GM21737 (cell line): ENCODE measurements at regions not wholly inside any gene's neighbourhood (a gene's known extent, or its start where the extent isn't known, plus 50 kb on each side); places are given as distances from the start of the nearest gene placed in this dataset.

Experiments used
- ATAC-seq: cut with Tn5 transposase; IDR thresholded peaks from one replicate; pipeline ENCODE4 v1.9.1; 2021; ENCODE audit warnings: mild to moderate bottlenecking, moderate library complexity; ENCODE audit not compliant: unreplicated experiment

DNA sequence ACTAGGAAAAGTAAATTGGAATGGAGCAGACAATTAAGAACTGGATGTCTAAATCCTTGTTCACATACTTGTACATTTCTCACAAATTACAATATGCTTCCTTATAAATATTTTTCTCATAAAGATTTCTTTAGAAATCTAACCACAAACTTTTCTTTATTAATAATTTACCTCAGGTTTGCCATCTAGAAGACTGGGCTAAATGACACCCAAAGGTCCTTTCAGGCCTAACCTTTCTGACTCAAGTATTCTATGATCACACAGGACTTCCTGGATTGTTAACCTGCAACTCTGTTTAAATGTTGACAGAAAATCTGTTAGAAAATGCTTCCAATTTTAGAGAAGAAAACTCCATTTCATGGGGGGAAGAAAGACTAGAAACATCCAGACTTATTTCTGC, 330.5 kb upstream of the MAP3K7 start:
- no peak for ATAC-seq

DNA sequence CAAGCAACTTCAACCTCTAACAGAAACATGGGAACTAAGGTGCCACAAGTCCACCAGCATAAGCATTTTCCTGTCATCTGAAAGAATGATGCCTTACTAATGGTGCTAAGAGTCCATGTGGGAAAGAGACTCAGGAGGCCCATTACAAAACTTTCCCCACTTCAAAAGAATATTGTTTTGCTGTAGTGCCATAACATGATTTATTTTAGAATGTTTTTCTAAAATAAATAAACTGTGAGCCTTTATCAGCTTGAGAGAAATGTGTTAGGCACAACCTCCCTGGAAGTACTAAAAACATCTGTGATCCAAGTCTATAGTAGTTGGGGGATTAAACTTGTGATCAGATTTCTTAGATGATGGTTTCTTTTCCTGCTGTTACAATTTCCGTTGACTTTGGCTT, 330.1 kb upstream of the MAP3K7 start:
- ATAC-seq: no peak

DNA sequence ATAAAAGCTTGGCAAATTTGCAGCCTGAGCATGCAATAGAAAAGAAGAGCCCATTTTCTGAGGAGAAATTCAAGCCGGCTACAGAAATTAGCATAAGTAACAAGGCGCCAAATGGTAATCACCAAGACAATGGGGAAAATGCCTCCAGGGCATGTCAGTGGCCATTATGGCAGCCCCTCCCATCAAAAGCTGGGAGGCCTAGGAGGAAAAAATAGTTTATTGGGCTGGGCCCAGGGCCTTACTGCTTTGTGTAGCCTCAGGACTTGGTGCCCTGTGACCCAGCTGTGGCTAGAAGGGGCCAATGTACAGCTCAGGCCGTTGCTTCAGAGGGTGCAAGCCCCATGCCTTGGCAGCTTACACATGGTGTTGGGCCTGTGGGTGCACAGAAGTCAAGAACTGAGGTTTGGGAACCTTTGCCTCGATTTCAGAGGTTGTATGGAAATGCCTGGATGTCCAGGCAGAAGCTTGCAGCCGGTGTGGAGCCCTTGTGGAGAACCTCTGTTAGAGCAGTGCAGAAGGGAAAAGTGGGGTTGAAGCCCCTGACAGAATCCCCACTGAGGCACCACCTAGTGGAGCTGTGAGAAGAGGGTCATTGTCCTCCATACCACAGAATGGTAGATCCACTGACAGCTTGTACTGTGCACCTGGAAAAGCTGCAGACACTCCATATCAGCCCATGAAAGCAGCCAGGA, 328.5 kb upstream of the MAP3K7 start:
- ATAC-seq: no peak

DNA sequence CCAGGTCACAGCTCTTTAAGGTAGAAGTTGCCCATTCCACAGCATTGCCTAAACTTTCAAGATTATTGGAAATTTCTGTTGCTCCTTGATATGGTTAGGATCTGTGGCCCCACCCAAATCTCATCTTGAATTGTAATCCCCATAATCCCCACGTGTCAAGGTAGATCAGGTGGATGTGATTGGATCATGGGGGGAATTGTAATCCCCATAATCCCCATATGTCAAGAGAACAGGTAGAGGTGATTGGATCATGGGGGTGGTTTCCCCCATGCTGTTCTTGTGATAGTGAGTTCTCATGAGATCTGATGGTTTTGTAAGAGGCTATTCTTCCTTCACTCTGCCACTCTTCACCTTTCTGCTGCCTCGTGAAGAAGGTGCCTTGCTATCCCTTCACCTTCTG, 327.4 kb upstream of the MAP3K7 start:
- ATAC-seq: no peak

DNA sequence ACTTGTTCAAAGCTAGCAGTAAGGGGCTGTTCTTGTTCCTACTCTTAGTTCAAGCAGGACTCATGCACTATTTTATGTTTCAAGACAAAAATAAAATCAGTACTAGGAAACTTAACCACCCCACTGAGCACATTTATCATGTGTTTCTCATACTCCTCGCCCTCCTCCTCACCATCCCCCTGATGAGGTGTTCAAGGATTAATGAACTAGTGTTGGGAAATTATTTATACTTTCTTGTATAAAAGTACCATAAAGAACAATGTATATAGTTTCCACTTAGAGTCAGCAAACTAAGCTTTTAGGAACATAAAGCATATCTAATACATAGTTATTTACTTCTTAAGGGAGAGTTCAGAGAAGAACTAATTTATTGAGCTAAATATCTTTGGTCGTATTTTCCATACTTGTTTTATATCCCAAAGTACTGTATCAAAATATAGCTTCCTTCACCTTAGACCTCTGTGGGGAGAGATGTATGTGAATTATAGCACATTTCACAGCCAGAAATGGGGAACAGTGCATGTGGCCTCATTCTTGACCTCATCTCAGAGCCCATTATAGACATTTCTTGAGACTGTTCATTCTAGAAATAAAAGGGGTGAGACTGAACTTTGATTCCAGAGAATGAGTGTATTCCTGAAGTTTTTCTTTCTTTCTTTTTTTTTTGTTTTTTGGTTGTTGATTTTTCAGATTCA, 326.5 kb upstream of the MAP3K7 start:
- no peak for ATAC-seq

DNA sequence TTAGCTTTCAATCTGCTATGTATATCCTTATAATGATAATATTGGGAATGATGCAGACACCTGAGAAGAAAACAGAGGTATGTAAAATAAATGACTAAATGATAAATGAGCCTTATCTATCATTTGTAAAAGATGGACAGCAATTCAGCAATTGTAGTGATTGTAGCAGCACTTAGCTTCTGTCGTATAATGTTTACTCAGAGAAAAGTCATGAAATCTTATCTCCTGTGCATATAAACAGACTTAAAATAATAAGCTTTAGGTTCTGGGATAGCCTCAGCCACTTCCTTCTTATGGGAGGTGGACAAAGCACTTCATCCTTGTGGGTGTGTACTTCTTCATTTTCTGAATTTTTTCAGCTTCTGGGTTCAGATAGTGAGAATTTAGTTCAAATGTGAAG, 324.8 kb upstream of the MAP3K7 start:
- ATAC-seq: no peak

DNA sequence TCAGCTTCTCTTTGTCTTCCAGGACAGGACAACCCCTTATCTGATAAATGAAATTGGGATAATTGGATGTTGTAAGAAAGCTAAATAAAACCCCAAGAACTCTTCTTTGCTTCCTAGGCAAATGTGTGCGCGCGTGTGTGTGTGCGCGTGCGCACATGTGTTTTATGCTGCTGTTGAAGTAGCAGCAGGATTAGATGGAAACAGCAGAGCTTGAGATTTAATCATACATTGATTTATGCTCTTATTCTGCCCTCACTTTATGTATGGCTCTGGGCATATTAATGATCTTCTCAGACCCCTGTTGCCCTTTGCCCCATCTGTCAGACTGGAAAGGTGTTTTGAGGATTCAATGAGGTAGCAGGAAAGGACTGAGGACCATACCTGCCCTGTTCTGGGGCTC, 324.0 kb upstream of the MAP3K7 start:
- ATAC-seq: no peak

DNA sequence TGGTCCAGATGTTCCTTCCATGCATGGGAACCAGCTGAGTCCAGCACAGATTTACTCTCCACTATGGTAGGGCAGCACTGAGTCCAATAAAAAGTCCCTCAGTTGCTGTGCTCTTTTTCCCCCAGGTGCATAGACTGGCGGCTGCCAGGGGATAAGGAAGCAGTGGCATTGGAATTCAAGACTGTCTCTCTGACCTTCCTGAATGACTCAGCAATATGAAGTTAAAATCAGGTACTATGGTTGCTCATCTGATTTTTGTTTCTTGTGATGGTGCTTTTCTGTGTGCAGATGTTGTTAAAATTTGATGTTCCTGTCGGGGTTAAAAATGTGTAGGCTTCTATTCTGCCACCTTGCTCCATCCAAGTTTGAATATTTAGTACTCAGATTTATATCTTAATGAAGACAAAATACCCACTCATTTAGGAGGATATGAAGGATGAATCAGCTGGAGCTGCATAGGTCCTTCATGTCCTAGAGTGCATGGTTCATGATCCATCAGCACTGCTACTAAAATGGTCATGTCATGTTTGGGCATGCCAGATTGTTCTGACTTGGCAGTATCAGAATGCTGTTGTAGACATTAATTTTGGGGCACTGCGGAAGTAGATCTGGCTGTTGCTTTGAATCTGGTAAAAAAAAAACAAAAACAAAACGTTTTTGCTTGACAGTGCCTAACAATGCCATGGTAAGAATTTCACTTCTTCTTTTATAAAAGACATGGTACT, 321.2 kb upstream of the MAP3K7 start:
- no peak for ATAC-seq

DNA sequence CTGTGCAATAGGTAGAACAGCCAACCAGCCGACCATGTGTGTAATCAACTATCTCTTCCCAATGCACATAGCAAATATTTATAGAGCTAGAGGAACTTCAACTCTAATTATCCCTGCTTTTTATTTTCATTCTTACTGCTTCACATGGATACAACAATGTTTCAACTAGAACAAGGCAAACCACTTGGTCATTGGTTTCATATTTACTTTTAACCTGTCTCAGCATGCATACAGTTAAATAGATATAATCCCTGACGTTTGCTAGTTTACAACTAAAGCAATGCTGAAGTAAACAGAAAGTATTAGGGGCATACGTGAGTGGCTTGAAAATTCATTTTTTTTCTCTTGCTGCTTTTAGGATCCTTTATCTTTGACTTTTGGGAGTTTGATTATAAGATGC, 318.5 kb upstream of the MAP3K7 start:
- ATAC-seq: no peak

DNA sequence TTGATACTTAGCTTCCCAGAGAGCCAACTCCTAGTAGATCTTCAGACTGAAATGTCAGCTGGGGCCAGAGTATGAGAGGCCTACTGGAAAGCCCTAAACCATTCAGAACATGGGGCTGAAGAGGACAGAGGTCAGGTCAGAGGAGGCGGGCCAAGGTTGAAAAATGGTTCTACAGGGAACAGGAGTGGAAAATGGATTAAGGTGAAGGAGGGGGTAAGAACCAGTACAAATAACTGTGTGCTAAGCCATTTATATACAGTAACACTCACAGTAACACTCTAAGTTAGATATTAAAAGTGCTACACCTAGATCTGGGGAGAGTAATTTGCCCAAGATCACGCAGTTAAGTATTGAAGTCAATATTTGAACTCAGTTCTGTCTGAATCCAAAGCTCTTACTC, 313.2 kb upstream of the MAP3K7 start:
- no peak for ATAC-seq

DNA sequence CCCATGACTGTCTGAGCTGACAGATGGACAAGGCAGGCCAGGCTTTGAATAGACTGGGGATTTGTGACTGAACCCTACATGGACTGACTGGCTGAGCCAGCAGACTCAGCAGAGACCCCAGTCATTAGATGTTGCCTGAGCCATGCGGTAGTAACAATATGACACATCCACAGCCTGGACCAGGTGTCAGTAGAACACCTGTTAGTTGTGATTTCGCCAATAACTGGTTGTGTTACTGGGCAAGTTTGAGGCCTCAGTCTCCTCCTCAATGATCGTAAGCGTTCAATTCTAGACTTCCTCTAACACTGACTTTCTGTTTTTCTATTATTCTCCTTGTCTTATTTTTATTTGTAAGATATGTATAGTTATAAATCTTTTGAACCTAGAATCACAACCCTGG, 311.9 kb upstream of the MAP3K7 start:
- no peak for ATAC-seq

DNA sequence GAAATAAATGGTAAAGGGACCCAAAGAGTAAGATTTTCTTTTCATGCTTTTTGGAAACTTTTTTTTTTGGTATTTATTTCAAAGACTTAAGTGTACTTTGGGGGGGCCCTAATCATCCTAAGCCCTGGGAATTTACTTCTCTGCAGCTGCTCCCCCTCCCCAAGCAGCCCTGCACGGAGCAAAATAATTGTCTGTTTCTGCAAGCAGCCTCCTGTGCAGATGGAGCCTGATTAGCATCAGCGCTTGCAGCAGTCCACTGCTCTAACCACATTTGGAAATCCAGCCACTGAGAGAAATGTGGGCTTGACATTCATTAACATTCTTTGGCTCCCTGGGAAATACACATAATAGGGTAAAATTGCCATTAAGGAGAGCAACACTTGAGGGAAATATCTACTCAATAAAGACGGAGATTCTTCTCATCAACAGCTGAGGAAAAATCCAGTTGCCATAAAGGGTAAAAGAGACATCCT, 309.2 kb upstream of the MAP3K7 start:
- no peak for ATAC-seq

DNA sequence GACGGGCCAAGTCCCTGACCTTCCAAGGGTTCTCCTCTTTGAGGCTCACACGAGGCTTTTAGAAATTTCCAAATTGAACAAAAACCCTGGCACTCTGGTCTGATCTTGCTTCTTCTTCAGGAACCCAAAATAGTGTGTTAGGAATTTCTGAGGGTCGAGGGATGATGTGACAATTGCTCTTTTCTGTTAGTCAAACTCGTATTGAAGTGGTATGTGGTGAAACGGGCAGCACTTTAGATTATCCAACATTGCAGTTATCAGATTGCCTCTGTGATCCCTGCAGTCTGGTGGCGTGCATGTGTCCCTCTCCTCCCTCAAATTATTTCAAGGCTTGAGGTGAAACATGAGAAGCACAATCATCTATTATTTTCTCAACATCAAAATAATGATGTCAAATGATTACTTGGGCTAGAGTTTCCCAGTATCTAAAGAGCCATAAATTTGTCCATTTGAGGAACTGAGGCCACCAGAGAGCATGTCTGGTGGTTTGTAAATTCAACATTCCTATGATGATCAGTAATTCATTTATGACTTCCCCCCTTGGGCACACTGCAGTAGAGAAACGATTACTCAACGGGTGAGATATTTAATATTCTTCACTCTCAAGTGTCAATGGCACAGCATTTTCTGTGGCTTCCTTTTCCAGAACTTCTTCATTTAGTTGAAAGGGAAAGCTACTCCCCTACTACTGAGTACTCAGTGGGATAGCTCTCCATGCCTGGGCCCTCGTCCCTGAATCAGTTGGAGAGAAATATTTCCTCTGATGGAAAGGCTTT, 308.6 kb upstream of the MAP3K7 start:
- no peak for ATAC-seq

DNA sequence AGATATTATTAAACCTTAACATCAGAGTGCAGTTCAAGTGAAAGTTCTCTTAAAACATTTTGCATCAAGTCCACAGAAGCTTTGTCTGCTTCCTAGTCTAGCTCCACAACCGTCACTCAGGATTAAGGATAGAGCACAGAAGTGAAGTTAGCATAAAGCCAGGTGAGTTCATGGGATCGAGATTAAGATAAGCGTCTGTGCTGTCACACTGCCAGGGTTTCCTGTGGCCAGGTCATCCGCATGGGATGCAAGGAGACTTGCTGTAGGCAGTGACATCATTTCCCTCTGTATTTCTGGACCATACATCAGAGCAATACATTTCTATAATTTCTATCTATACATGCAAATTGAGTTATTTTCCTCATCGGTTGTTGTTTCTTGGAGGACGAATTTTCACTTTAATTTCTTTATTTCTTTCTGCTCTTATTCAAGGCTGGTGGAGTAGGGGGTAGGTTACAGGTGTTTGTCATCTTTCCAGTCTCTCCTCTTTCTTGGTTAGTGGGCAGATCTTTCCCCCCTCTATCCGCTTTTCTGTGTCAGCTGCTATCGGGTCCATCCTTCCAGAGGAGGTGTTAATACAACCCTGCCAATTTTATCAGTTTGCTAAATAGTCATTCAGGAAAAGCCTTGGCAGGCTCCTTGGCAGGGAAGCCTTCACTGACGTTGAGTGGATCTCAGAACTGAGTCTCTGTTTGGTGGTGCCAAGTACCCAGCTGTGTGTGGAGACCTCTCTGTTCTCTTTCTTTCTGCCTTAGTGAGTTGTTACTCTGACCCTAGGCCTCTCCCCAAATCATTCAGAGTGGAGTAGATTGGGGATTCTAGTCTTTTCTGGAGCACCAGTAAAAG, 307.6 kb upstream of the MAP3K7 start:
- ATAC-seq: no peak

DNA sequence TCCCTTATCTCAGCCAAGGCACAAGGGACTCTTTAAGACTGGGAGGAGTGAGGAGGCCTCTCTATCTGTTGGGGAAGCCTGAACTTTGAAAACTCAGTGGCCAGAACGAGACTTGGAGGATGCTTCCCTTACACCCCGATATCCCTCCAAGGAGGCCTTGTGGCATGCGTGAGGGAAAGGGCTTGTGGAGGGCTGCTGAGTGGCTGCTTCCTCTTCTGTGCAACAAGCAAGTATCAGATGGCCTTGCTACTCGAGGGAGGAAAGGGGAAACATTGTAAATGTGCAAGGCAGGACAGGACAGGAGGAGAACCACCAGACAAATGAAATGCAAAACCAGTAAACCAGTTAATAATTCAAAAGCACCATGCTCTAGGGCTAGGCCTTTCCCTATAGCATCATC, 306.5 kb upstream of the MAP3K7 start:
- no peak for ATAC-seq

DNA sequence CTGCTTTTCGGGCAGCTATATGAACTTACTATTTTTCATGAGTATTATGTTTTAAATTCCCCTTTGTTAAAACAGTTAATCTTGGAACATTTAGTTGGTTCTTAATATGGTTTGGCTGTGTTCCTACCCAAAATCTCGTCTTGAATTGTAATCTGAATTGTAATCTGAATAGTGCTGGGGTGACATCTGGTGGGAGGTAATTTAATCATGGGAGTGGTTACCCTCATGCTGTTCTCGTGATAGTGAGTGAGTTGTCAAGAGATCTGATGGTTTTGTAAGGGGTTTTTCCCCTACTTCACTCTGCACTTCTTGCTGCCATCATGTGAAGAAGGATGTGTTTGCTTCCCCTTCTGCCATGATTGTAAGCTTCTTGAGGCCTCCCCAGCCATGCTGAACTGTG, 305.4 kb upstream of the MAP3K7 start:
- no peak for ATAC-seq

DNA sequence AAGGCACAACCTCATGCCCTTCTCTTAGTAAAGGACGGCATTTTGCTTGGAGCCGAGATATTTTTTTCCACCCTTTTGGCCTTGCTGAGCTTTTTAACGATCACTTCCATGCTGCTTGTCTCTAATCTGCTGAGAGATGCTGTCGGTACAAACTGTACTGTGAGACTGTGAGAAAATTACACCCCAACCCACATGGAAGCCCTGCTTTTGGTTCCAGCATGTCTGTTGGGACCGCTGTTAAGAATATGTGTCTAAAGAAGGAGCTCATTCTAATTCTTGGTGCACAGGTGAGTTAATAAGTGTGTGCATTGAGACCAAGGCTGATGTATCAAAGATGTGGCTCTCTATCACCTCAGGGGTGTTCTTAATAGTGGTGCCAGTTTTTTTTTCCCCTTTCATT, 304.5 kb upstream of the MAP3K7 start:
- ATAC-seq: no peak

DNA sequence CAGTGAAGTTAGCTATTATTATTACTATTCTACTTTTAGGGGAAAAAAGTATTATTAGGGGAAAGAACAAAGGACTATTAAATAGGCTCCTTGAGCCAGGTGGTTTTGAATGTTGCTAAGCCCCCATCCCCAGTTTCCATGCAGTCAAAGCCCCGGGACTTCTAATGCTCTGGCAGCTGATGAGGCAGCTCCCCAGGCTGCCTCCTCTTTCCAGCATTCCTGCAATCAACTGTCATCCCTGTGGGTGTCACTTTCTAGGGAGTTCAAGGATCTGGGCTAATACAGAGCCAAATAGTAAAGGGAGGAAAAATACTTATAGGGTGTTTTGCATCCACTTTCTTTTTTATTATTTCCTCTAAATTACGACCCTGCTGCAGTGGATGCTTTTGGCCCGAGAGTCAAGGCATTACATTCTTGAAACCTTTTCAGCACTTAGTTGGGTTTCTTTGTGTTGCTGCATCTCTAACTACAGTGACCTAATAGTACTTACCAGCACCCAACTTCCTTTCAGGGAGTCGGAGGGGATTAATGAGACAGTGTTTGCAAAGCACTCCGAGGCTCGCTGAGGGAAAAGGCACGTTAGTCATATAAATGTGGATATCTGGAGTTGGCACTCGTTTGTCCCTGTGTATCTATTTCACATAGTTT, 303.9 kb upstream of the MAP3K7 start:
- ATAC-seq: no peak

DNA sequence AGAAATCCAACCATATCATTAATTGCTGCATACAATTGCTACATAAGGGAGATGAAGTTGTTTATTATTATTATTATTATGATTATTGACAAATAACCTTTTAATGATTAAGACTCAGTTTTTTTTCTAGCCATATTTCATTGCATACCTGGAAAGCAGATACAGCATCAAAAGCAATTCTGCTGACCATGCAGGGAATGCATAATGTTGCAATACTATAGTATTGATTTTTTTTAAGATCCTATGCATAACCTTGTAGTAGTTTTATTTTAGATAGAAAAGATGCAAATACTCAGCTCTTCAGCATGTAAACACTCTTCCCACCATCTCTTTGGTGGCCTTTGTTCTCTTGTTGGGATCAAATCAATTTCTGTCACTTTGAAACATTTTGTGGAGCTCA, 300.9 kb upstream of the MAP3K7 start:
- ATAC-seq: no peak

DNA sequence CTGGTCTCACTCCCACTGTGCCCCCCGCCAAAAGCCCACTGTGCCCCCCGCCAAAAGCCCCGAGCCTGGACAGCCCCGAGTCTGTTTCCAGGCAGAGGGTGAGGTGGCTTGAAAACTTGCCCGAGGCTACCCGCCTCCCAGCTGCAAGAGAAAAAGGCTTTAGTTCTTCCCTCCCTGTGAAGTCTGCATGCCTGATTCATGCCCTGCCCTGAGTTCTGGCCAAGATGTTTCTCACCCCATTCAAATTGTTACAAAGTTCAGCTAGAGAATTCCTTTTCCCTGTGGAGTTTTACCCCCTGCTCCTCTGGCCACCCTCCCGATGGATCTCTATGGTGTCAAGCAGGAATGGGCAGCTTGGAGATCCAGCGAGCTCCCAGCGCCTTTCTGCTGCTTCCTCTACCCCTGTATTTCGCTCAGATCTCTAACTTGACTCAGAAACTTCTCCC, 298.8 kb upstream of the MAP3K7 start:
- no peak for ATAC-seq
